Skeletal muscle tissue (tissue), 3 donors: ENCODE measurements at regions not wholly inside any gene's neighbourhood (a gene's known extent, or its start where the extent isn't known, plus 50 kb on each side); places are given as distances from the start of the nearest gene placed in this dataset.

Experiments
- H3K27ac ChIP-seq: one replicate; pipeline ENCODE4 v1.7.0; 2013; ENCODE audit warnings: mild to moderate bottlenecking, low read depth, low read length, inconsistent platforms
- H3K27me3 ChIP-seq, 3 donors: one replicate each; pipeline ENCODE4 v1.7.0; 2013; ENCODE audit warnings: low read length in 3 of 3; ENCODE audit not compliant: control insufficient read depth in 3 of 3, insufficient read depth in 3 of 3
- H3K36me3 ChIP-seq, 3 donors: one replicate each; pipeline ENCODE4 v1.7.0; 2013; ENCODE audit warnings: low read length in 3 of 3; ENCODE audit not compliant: control insufficient read depth in 3 of 3, insufficient read depth in 3 of 3
- H3K4me1 ChIP-seq, 3 donors: one replicate each; pipeline ENCODE4 v1.7.0; 2013; ENCODE audit warnings: low read length in 3 of 3, mild to moderate bottlenecking in 3 of 3; ENCODE audit not compliant: control insufficient read depth in 3 of 3, insufficient read depth in 3 of 3
- H3K4me3 ChIP-seq, 3 donors: one replicate each; pipeline ENCODE4 v1.7.0; 2013; ENCODE audit warnings: low read length in 3 of 3
- H3K9ac ChIP-seq, 3 donors: one replicate each; pipeline ENCODE4 v1.7.0; 2013; ENCODE audit warnings: low read length in 3 of 3, mild to moderate bottlenecking in 3 of 3, moderate library complexity in 2 of 3, low read depth in 1 of 3
- H3K9me3 ChIP-seq, 3 donors: one replicate each; pipeline ENCODE4 v1.7.0; 2013; ENCODE audit warnings: low read length in 3 of 3; ENCODE audit not compliant: control insufficient read depth in 3 of 3
- donor health status: Osteomylitis.

GRCh38 chr3:147846854-147847478 lies 437.8 kb downstream of the ZIC1 start:
- Histone ChIP-seq H3K36me3 (no peaks in the 10 kb centered on the region), H3K4me1 (no peaks in the 10 kb centered on the region), H3K27me3 (no peaks in the 10 kb centered on the region), H3K4me3 (no peak overlapping the region), H3K9me3 (no peaks in the 10 kb centered on the region), H3K9ac (no peak overlapping the region), H3K27ac (no peak overlapping the region)

DNA sequence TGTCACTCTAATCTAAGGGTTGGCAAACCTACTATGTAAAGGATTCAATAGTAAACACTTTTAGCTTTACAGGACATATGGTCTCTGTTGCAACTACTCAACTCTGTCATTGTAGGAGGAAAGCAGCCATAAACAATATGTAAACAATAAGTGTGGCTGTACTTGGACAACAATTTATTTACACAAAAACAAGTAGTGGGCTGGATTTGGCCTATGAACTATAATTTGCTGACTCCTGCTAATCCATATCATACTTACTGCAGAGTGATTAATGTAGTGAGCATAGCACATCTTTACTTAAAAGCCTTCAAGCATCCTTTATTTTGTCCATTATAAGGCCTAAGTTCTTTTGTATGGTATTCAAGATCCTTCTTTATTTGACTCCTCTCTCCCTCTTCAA lies 441.9 kb downstream of the ZIC1 start:
- Histone ChIP-seq H3K27ac (no peak overlapping the region), H3K36me3 (no peaks in the 10 kb centered on the region), H3K4me3 (no peak overlapping the region), H3K27me3 (no peaks in the 10 kb centered on the region), H3K9me3 (no peaks in the 10 kb centered on the region), H3K9ac (no peak overlapping the region), H3K4me1 (no peaks in the 10 kb centered on the region)

GRCh38 chr3:147854542-147854941 lies 445.4 kb downstream of the ZIC1 start:
- H3K9ac ChIP-seq: no peak overlapping the region
- no peak overlapping the region for H3K4me3 ChIP-seq
- H3K36me3 ChIP-seq: no peaks in the 10 kb centered on the region
- H3K4me1 ChIP-seq: no peaks in the 10 kb centered on the region
- no peaks in the 10 kb centered on the region for H3K27me3 ChIP-seq
- no peak overlapping the region for H3K27ac ChIP-seq
- no peaks in the 10 kb centered on the region for H3K9me3 ChIP-seq

DNA sequence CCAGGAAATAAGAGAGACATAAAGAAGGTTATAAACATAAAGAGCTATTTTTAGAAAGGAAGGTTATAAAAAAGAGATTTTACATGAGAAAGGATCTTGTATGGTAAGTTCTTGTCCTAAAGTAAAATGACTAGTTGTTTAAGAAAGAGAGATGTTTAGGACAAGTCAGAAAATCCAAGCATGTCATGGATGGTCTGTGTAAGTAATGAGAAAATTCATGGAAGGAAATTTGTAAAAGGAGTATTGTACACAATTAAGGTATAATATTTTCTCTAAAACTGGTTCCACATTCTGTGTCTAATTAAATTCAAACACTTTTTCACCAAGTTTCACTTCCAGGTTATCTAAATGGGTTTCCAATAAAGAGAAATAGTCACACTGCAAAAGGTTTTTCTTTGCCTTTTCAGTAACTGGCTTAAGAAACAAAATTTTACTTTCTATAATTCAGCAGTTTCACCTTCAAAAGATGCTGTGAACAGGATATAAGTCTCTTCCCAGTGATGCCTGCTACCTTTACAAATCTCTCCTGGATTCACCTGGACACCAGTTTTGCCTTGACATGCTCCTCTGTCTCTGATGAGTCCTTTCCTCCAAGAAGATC lies 455.7 kb downstream of the ZIC1 start:
- H3K9me3 ChIP-seq: peaks cover 0 to 2% (median 0%) of the 10 kb centered on the region in 3 donors
- no peaks in the 10 kb centered on the region for H3K4me1 ChIP-seq
- H3K4me3 ChIP-seq: no peak overlapping the region
- H3K27me3 ChIP-seq: no peaks in the 10 kb centered on the region
- H3K9ac ChIP-seq: no peak overlapping the region
- H3K36me3 ChIP-seq: no peaks in the 10 kb centered on the region
- H3K27ac ChIP-seq: no peak overlapping the region

DNA sequence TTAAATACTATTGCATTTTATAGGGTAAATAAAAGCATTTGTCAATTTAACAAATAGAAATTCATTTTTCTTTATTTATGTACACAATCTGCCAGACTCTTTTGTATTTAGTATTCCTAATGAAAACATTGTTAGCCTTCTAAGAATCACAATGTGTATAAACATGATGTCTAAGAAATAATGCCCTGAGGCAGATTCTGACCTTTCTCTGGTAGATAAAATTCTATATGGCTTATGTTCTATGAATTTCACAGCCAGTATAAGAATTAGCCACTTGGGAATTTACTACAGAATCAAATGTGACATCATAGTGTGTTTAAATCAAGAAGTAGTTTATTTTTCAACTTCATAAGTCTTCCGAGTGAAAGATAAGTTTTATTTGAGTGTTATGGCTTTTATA lies 457.4 kb downstream of the ZIC1 start:
- H3K36me3 ChIP-seq: no peaks in the 10 kb centered on the region
- peaks cover 0 to 2% (median 0%) of the 10 kb centered on the region in 3 donors for H3K9me3 ChIP-seq
- no peaks in the 10 kb centered on the region for H3K27me3 ChIP-seq
- no peak overlapping the region for H3K4me3 ChIP-seq
- H3K9ac ChIP-seq: no peak overlapping the region
- H3K4me1 ChIP-seq: no peaks in the 10 kb centered on the region
- no peak overlapping the region for H3K27ac ChIP-seq

GRCh38 chr3:147872568-147872967 lies 463.4 kb downstream of the ZIC1 start:
- H3K4me1 ChIP-seq: no peaks in the 10 kb centered on the region
- no peaks in the 10 kb centered on the region for H3K9me3 ChIP-seq
- H3K9ac ChIP-seq: no peak overlapping the region
- H3K4me3 ChIP-seq: no peak overlapping the region
- H3K27me3 ChIP-seq: no peaks in the 10 kb centered on the region
- H3K36me3 ChIP-seq: no peaks in the 10 kb centered on the region
- no peak overlapping the region for H3K27ac ChIP-seq

GRCh38 chr3:147875498-147875897 lies 466.3 kb downstream of the ZIC1 start:
- Histone ChIP-seq H3K9me3 (no peaks in the 10 kb centered on the region), H3K27ac (no peak overlapping the region), H3K36me3 (no peaks in the 10 kb centered on the region), H3K4me3 (no peak overlapping the region), H3K4me1 (no peaks in the 10 kb centered on the region), H3K9ac (no peak overlapping the region), H3K27me3 (no peaks in the 10 kb centered on the region)

DNA sequence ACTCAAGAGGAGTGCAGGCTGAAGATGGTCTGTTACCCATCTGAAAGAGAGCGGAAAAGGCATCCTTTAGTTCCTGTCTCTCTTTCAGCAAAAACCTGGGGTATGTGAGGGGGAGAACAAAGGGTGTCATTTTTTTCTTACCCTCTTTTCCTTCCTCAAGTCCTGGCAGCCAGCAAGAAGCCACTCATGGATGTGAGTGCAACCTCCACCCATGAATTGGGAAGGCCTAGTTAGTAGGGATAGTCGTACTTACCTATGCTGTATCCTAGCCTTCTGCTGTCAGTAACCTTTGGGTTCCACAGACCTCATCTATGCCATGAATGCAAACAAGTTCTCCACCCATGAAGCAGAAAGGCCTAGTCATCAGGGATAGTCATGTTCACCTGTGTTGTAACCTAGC lies 472.8 kb downstream of the ZIC1 start:
- peaks cover 0 to 16% (median 0%) of the 10 kb centered on the region in 3 donors for H3K9me3 ChIP-seq
- H3K27me3 ChIP-seq: no peaks in the 10 kb centered on the region
- no peak overlapping the region for H3K9ac ChIP-seq
- no peak overlapping the region for H3K27ac ChIP-seq
- H3K4me3 ChIP-seq: no peak overlapping the region
- H3K36me3 ChIP-seq: no peaks in the 10 kb centered on the region
- no peaks in the 10 kb centered on the region for H3K4me1 ChIP-seq

GRCh38 chr3:147886879-147887278 lies 477.7 kb downstream of the ZIC1 start:
- Histone ChIP-seq H3K4me3 (no peak overlapping the region), H3K36me3 (no peaks in the 10 kb centered on the region), H3K9me3 (peaks cover 0 to 12% (median 0%) of the 10 kb centered on the region in 3 donors), H3K27me3 (no peaks in the 10 kb centered on the region), H3K4me1 (no peaks in the 10 kb centered on the region), H3K27ac (no peak overlapping the region), H3K9ac (no peak overlapping the region)

GRCh38 chr3:147887797-147888196 lies 478.6 kb downstream of the ZIC1 start:
- H3K36me3 ChIP-seq: no peaks in the 10 kb centered on the region
- no peak overlapping the region for H3K9ac ChIP-seq
- no peaks in the 10 kb centered on the region for H3K27me3 ChIP-seq
- no peak overlapping the region for H3K4me3 ChIP-seq
- peaks cover 0 to 5% (median 0%) of the 10 kb centered on the region in 3 donors for H3K9me3 ChIP-seq
- H3K4me1 ChIP-seq: no peaks in the 10 kb centered on the region
- H3K27ac ChIP-seq: no peak overlapping the region
